Activated T-helper 1 cell treated with anti-CD3 and anti-CD28 coated beads, Interleukin-12 subunit alpha, Interleukin-12 subunit beta, Interleukin-2, Interleukin-4 antibody, amounts not matched to agents 30 ng/mL and 10 ng/mL and 1 ng/mL, durations not matched to agents 14 hours and 24 hours and 36 hours (primary cell): ENCODE measurements at regions not wholly inside any gene's neighbourhood (a gene's known extent, or its start where the extent isn't known, plus 50 kb on each side); places are given as distances from the start of the nearest gene placed in this dataset.

Source experiments
- DNase-seq: peaks from one replicate; pipeline ENCODE4 v3.0.0; 2021; ENCODE audit warnings: low spot score
- H3K27ac Mint-ChIP-seq: one replicate; pipeline ENCODE4 v1.8.0; 2021; ENCODE audit warnings: mild to moderate bottlenecking, mixed read lengths
- H3K27me3 Mint-ChIP-seq: one replicate; pipeline ENCODE4 v1.8.0; 2022; ENCODE audit warnings: mild to moderate bottlenecking, moderate library complexity, mixed read lengths; ENCODE audit not compliant: insufficient read depth
- H3K36me3 Mint-ChIP-seq: one replicate; pipeline ENCODE4 v1.8.0; 2021; ENCODE audit warnings: low read depth, mixed read lengths
- H3K4me1 Mint-ChIP-seq: one replicate; pipeline ENCODE4 v1.8.0; 2021; ENCODE audit warnings: low read depth, mixed read lengths
- H3K4me3 Mint-ChIP-seq: one replicate; pipeline ENCODE4 v1.8.0; 2021; ENCODE audit warnings: mild to moderate bottlenecking, moderate library complexity, mixed read lengths
- H3K9me3 Mint-ChIP-seq: one replicate; pipeline ENCODE4 v1.8.0; 2021; ENCODE audit warnings: mixed read lengths
- intact Hi-C: fragments of 100-400 bp; cut with micrococcal nuclease; formaldehyde crosslinking; loops from one replicate; pipeline ENCODE4 v1.15.1; 2024

DNA sequence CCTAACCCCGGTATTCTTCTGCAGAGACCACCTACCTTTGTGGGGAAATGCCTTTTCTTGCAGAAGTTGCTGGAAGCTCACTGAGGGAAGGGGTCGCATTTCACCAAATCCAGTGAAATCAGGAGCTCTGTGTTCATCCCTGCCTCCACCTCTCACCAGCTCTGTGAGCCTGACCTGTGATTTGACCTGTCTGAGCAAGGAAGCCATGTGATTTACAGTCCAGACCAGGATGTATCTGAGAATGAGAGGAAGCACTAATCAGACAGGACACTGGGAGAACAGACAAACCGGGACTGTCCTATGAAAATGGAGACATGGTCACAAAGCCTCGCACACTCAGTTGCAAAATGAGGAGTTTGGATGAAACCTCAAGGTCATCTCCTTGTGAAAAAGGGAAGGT is 285.4 kb downstream of the BCL11A start:
- intact Hi-C loops = no loop called here
- Mint-ChIP-seq H3K4me1 (no peaks in the 10 kb centered on the region), H3K9me3 (peaks cover 3% of the 10 kb centered on the region), H3K36me3 (no peaks in the 10 kb centered on the region), H3K27me3 (no peaks in the 10 kb centered on the region), H3K4me3 (no peak overlapping the region), H3K27ac (no peak overlapping the region)
- no peak for DNase-seq

DNA sequence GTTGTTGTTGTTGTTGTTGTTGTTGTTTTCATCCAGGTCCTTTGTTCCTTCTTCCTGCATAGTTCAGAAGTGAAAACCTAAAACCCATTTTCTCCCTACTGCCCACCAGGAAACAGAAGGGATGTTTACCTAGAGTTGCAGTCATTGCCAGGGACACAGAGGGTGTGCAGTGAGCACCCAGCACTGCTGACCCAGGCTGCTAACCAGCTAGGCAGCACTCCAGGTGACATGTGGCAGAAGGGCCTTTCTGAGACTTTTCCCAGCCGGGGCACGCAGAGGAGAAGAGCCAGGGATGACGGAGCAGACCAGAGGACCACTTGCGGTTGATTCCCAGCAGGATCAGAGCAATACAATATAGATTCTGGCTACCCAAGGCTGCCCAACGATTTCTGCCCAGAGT is 286.3 kb downstream of the BCL11A start:
- Mint-ChIP-seq H3K4me1 (no peaks in the 10 kb centered on the region), H3K9me3 (peaks cover 3% of the 10 kb centered on the region), H3K36me3 (no peaks in the 10 kb centered on the region), H3K27me3 (no peaks in the 10 kb centered on the region), H3K4me3 (no peak overlapping the region), H3K27ac (no peak overlapping the region)
- DNase-seq = no peak
- intact Hi-C loops = no loop called here

DNA sequence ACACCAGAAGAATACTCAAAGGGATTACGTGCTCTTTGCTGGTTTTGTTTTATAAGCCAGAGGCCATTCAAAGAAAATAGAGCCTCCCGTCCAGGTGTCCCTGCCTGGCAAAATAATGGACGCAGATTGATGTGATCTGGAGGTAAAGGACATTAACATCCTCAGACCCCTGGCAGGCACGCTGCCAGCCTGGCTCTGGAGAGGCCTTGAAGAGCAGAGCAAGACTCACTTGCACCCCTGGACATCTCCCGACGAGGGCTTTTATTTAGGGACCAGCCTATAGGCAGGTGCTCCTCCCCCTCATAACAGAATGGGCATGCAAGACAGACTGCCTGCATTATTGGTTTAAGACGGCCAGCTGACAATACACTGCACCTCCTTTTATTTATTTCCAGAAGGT is 291.3 kb downstream of the BCL11A start:
- H3K9me3 Mint-ChIP-seq = peaks cover 3% of the 10 kb centered on the region
- intact Hi-C loops = no loop called here
- no peaks in the 10 kb centered on the region for H3K36me3 Mint-ChIP-seq
- H3K27ac Mint-ChIP-seq = no peak overlapping the region
- H3K4me1 Mint-ChIP-seq = no peaks in the 10 kb centered on the region
- H3K4me3 Mint-ChIP-seq = no peak overlapping the region
- no peak for DNase-seq
- peaks cover 2% of the 10 kb centered on the region for H3K27me3 Mint-ChIP-seq

DNA sequence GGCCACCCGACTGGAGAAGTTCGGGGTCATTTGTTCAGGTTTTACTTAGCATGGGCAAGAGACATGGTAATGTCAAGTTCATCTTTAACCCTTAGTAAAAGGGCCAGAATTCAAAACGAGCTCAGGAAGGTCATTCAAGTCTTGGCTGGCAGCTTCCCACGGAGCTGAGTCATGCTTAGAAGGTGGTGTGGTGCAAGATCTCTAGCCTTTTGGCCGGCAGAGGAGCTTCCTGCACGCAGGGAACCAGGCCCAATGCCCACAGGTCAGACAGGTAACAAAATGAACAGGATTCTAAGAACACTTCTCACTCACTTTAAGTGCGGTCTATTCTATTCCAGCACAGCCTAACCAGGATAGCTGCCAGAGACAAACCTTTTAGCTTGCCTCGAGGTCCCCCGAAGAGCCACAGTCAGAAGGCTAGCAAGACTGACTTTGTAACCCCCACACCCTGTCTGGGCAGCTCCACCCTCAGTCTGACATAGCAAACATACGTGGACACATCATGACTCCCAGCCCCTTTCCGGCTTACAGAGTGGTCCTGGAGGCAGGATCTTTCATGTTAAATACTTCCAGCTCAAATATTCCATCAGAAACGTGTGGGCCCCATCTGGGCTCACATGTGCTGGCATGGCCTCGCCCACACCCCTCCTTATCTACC is 292.7 kb downstream of the BCL11A start:
- H3K27ac Mint-ChIP-seq = no peak overlapping the region
- intact Hi-C loops = no loop called here
- no peaks in the 10 kb centered on the region for H3K4me1 Mint-ChIP-seq
- H3K4me3 Mint-ChIP-seq = no peak overlapping the region
- H3K36me3 Mint-ChIP-seq = no peaks in the 10 kb centered on the region
- DNase-seq = no peak
- peaks cover 2% of the 10 kb centered on the region for H3K27me3 Mint-ChIP-seq
- H3K9me3 Mint-ChIP-seq = peaks cover 3% of the 10 kb centered on the region

DNA sequence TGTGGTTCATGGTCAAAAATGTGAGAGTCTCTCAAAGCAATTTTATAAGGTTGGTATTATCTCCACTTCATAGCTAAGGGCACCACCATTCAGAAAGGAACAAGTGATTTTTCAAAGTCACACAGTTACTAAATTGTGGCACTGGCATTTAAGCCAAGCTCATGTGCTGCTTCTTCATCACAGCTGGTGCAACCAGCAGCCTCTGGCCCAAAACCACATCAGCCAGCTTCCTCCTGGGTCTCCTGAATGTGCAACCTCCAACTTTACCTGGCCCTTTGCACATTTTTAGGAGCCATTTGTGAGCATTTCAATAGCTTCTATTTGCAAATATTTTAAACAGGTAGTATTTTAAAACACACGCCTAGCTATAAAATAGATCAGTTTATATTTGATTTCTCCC is 293.7 kb downstream of the BCL11A start:
- DNase-seq = no peak
- Mint-ChIP-seq H3K27ac (no peak overlapping the region), H3K4me3 (no peak overlapping the region), H3K4me1 (no peaks in the 10 kb centered on the region), H3K9me3 (no peaks in the 10 kb centered on the region), H3K27me3 (peaks cover 2% of the 10 kb centered on the region), H3K36me3 (no peaks in the 10 kb centered on the region)
- intact Hi-C loops = no loop called here

DNA sequence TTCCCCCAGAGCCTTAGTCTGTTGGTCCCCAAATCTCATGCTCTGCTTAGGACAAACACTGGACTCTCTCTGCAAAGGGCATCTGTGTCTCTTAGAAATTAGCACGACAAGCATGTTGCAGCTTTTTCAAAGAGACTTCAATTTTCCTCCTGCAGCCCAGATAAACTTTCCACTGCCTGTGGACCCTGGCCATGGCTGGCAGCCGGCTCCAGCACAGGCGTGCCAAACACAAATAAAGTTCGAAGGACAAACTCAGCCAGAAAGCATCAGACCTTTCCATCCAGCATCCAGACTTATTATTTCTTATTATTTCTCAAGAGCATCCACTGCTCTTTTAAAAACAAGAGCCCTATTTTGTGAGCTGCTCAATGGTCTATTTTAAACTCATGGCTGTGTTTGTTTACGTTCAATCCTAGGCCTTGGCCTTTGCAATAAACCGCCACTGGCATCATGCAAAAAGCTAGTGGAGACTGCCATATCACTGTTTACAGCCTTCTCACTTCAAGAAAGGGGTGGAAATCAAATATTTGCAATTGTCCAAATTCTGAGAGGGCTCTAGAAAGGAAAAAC is 300.8 kb downstream of the BCL11A start:
- H3K4me3 Mint-ChIP-seq = no peak overlapping the region

DNA sequence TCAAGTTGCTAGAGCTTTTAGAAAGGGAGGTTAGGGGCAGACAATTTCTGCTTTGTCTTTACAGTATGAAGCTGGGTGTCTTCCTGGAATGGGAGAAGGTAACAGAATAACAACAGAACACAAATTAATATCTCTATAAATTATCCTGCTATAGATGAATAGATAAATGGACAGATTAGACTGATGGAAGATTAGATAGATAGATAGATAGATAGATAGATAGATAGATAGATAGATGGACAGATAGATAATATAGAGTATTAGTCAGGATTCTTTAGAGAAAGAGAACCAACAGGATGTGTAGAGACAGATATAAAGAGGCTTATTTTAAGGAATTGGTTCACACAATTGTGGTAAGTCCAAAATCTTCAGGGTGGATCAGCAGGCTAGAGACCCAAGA is 302.2 kb downstream of the BCL11A start:
- no peaks in the 10 kb centered on the region for H3K4me1 Mint-ChIP-seq
- no peak for DNase-seq
- H3K4me3 Mint-ChIP-seq = no peak overlapping the region
- H3K36me3 Mint-ChIP-seq = no peaks in the 10 kb centered on the region
- no peaks in the 10 kb centered on the region for H3K27me3 Mint-ChIP-seq
- intact Hi-C loops = no loop called here
- no peak overlapping the region for H3K27ac Mint-ChIP-seq
- no peaks in the 10 kb centered on the region for H3K9me3 Mint-ChIP-seq

More for the DNA sequence above, 300.8 kb downstream of the BCL11A start:
- no peak for DNase-seq
- H3K9me3 Mint-ChIP-seq = no peaks in the 10 kb centered on the region
- H3K27ac Mint-ChIP-seq = no peak overlapping the region
- intact Hi-C loops = no loop called here
- no peaks in the 10 kb centered on the region for H3K36me3 Mint-ChIP-seq
- H3K4me1 Mint-ChIP-seq = no peaks in the 10 kb centered on the region
- no peaks in the 10 kb centered on the region for H3K27me3 Mint-ChIP-seq

DNA sequence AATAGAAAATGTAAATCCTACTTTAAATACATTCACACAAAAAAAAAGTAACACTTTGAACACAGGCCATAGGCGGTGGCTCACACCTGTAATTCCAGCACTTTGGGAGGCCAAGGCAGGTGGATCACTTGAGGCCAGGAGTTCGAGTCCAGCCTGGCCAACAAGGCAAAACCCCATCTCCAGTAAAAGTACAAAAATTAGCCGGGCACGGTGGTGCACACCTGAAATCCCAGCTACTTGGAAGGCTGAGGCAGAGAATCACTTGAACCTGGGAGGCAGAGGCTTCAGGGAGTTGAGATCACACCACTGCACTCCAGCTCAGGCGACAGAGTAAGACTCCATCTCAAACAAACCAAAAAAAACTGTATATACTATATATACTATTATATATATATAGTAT is 303.6 kb downstream of the BCL11A start:
- Mint-ChIP-seq H3K4me1 (no peaks in the 10 kb centered on the region), H3K36me3 (no peaks in the 10 kb centered on the region), H3K9me3 (no peaks in the 10 kb centered on the region), H3K4me3 (no peak overlapping the region), H3K27me3 (no peaks in the 10 kb centered on the region), H3K27ac (no peak overlapping the region)
- intact Hi-C loops = no loop called here
- no peak for DNase-seq

DNA sequence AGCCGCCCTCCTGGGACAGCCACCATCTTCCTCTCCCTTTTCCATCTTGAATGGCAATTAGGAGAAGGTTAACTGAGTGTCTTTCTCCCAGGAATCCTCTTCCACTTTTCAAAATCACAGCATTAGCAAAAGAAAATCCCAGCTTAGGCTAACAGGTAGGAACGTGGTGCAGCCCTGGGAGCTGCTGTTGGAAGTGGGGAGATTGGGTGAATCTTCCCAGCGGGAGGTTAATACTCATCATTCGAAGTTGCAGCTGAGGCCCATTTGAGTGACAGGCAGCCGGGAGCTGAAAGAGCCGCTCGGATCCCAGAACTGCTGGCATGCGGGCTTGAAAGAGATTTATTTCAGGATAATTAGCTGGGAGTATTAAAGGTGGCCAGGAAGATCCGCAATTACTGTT is 306.0 kb downstream of the BCL11A start:
- no peaks in the 10 kb centered on the region for H3K36me3 Mint-ChIP-seq
- no peaks in the 10 kb centered on the region for H3K27me3 Mint-ChIP-seq
- no peak overlapping the region for H3K27ac Mint-ChIP-seq

DNA sequence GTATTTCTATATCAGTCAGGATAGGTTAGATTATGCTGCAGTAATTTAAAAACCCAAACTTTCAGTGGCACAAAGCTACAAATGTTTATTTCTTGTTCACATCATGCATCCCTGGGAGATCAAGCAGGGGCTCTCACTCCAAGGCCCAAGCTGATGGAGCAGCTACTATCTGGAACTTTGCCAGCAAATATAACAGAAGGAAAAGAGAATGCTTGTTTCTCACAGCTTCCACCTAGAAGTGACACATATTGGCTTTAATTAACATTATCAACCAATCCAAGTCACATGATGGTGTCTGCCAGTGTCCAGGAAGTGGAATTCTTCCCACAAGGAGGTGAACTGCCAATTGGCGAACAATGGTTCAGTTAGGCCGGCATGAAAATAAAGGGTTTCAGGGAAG is 306.9 kb downstream of the BCL11A start:
- no peak for DNase-seq
- intact Hi-C loops = no loop called here
- Mint-ChIP-seq H3K27ac (no peak overlapping the region), H3K27me3 (no peaks in the 10 kb centered on the region), H3K4me1 (no peaks in the 10 kb centered on the region), H3K36me3 (no peaks in the 10 kb centered on the region), H3K9me3 (no peaks in the 10 kb centered on the region), H3K4me3 (no peak overlapping the region)

More for the DNA sequence above, 306.0 kb downstream of the BCL11A start:
- Mint-ChIP-seq H3K4me3 (no peak overlapping the region), H3K4me1 (no peaks in the 10 kb centered on the region), H3K9me3 (no peaks in the 10 kb centered on the region)
- intact Hi-C loops = no loop called here
- DNase-seq = no peak

DNA sequence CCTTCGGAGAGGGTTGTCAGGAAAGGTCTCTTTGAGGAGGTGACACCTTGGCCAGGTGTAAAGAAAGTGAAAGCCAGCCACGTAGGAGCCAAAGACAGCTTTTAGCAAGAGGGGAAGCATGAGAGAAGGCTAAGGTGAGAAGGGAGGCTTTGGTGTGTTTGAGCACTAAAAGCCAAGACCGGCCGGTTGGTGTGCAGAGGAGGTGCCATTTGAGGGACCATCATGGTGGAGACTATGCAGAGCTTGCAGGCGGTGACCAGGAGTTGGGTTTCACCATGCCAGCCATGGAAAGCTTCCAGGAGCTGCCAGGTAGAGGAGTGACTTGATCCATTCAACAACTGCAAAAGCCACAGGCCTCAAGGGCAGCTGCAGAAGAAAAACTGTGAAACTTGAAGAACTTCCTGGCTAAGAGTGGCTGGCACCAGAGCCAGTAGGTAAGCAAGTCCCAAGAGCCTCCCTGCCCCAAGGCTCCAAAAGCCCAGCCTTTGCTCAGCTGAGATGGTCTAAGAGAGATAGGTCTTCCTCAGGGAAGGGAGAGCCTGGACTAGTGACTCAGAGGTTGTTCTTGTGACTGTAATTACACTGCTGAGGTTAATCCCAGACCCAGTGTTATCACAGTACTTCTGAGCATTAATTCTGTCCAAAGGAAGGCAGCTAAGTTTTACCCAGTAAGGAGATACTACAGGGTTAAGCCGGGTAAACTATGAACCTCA is 319.0 kb downstream of the BCL11A start:
- intact Hi-C loops = no loop called here
- Mint-ChIP-seq H3K4me3 (no peak overlapping the region), H3K9me3 (peaks cover 16% of the 10 kb centered on the region), H3K4me1 (no peaks in the 10 kb centered on the region), H3K27me3 (no peaks in the 10 kb centered on the region), H3K36me3 (no peaks in the 10 kb centered on the region), H3K27ac (no peak overlapping the region)
- no peak for DNase-seq

DNA sequence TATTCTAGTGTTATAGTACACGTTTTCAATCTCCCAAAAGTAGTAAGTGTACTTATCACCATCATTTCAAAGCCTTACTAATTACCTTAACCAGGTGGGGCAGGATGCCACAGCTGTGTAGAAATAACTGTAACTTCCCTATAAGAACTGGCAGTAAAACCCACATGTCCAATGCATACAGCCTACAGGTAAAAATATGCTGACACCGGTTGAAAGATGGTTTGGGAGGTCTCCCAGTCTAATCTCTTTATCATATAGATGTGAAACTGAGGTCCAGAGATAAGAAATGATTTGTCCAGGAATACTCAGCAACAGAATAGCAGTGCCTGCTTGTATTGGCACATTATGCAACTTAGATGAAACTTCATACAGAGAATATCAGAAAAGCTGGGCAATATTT is 322.9 kb downstream of the BCL11A start:
- H3K27ac Mint-ChIP-seq = no peak overlapping the region
- no peaks in the 10 kb centered on the region for H3K27me3 Mint-ChIP-seq
- peaks cover 16% of the 10 kb centered on the region for H3K9me3 Mint-ChIP-seq

DNA sequence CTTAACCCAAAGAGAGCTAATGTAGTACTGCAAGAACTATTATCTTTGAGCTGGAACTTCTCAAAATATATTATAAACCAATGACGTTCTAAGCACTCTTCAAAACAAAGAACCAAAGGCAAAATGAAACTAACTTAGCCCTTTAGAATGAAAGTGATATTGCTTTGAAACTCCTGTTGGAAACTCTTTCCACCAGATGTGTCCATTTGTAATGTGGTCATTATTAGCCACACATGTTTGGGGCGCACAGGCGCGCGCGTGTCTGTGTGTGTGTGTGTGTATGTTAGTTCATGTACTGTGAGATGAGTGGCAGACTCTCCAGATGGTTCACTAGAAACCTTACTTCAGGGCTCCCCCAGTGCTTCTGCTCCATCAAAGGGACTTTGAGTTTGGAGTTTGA is 323.4 kb downstream of the BCL11A start:
- H3K4me1 Mint-ChIP-seq = no peaks in the 10 kb centered on the region
- no peak overlapping the region for H3K4me3 Mint-ChIP-seq
- no peaks in the 10 kb centered on the region for H3K36me3 Mint-ChIP-seq
- no peak overlapping the region for H3K27ac Mint-ChIP-seq
- H3K9me3 Mint-ChIP-seq = peaks cover 16% of the 10 kb centered on the region
- no peak for DNase-seq
- intact Hi-C loops = no loop called here
- H3K27me3 Mint-ChIP-seq = no peaks in the 10 kb centered on the region

More for the DNA sequence above, 322.9 kb downstream of the BCL11A start:
- intact Hi-C loops = no loop called here
- no peak overlapping the region for H3K4me3 Mint-ChIP-seq
- H3K36me3 Mint-ChIP-seq = no peaks in the 10 kb centered on the region
- DNase-seq = no peak
- no peaks in the 10 kb centered on the region for H3K4me1 Mint-ChIP-seq
